ENCODE measurements at regions not wholly inside any gene's neighbourhood (a gene's known extent, or its start where the extent isn't known, plus 50 kb on each side); places are given as distances from the start of the nearest gene placed in this dataset.

GRCh38 chr3:194279101-194279500 is 72.0 kb downstream of the CPN2 start:
- TF ChIP-seq CTCF (IDR thresholded peaks at IDR 0.05) (no peak), POLR2A (IDR thresholded peaks at IDR 0.05) (no peak), POLR2AphosphoS5 (IDR thresholded peaks at IDR 0.05) (no peak), EP300 (IDR thresholded peaks at IDR 0.05) (no peak)
